Hematopoietic multipotent progenitor cell treated with erythropoietin and hydrocortisone succinate and interleukin-3 and kit ligand, for 8 days (in vitro differentiated cells): ENCODE measurements at regions not wholly inside any gene's neighbourhood (a gene's known extent, or its start where the extent isn't known, plus 50 kb on each side); places are given as distances from the start of the nearest gene placed in this dataset.
"Not testable (repeated sequence)": the region's sequence is repeated elsewhere in the genome, so short reads cannot be mapped to it uniquely, and the experiment has no call there.

ENCODE experiments used
- DNase-seq: peaks from one replicate; pipeline ENCODE4 v3.0.0-alpha.2; 2015

DNA sequence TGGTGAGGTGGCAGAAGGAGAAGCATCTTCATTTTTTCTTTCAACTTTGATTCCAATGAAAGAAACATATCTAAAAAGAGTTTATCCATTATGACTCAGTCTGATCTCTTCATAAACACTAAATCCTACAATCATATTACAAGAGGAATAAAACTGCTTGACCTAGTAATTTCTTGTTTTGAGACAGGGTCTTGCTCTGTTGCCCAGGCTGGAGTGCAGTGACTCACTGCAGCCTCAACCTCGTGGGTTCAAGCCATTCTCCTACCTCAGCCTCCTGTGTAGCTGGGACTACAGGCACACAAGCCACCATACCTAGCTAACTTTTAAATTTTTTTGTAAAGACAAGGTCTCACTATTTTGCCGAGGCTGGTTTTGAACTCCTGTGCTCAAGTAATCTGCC is 147.2 kb downstream of the NDUFA12 start:
- DNase-seq, result no peak

DNA sequence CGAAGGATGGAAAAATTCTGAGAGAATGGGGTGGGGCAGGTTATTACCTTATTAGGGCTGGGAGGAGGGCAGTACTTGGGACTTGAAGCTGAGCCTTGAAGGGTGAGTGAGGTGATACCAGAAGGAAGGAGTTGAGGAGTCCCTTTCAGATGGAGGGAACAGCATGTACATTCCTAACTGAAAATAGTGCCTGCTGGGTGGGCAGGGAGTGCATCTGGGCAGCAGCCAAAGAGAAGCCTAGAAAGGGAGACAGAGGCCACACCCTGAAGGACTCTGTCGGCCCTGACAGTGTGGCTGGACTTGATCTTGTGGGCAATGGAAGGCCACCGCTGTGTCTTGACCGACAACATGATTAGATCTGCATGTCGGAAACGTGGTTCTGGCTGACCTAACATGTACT is 147.6 kb downstream of the NDUFA12 start:
- DNase-seq, result peak; percentile 26

DNA sequence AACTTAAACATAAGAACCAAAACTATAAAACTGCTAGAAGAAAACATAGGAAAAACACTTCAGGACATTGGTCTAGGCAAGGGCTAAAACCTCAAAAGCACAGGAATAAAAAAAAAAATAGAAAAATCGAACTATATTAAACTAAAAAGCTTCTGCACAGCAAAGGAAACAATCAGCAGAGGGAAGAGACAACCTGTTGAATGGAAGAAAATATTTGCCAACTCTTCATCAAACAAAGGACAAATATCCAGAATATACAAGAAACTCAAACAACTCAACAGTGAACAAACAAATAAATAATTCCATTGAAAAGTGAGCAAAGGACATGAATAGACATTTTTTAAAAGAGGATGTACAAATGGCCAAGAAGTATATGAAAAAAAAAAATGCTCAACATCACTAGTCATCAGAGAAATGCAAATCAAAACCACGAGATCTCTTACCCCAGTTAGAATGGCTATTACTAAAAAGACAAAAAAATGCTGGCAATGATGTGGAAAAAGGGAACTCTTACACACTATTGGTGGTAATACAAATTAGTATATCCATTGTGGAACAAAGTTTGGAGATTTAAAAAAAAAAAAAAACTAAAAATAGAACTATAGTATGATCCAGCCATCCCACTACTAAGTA is 152.0 kb downstream of the NDUFA12 start:
- DNase-seq, result no peak

DNA sequence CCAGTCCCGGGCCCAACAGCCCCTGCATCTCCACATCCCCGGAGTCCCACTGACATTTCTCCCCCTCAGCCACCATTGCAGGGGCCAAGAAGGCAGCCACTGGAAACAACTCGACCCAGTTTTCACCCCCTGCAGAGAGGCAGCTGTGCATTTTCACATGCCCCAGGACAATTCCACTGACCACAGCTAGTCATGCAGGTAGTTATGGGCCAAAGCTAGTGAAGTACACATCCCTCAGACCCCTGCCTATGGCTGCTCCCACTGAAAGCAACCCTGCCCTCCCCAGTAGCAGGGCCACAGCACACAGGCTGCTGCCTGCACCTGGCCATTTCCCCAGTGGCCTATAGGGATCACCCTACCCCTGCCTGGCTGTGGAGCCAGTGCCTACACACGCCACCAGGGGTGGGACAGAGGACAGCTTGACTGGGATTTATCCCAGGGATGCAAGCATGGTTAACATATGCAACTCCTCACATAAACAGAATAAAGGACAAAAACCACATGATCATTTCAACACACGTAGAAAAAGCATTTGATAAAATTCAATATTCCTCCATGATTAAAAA is 154.0 kb downstream of the NDUFA12 start:
- no peak for DNase-seq

DNA sequence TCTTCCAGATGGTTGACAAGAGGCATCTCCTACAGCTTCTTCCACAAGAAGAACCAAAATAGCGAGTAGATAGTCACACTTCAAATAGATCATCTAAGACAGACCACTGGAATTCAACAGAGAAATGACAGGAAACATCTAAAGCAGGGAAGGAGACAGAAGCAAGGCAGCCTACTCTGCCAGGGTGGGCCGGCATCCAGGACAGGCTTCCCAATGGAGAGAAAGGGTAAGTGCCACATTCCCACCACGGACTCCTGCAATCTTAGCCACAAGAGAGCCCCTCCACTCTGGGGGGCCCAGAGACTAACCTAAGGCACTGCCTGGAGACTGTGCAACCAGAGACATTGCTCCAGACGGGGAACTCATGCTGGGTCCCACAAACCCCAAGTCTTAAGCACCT is 154.5 kb downstream of the NDUFA12 start:
- no peak for DNase-seq

DNA sequence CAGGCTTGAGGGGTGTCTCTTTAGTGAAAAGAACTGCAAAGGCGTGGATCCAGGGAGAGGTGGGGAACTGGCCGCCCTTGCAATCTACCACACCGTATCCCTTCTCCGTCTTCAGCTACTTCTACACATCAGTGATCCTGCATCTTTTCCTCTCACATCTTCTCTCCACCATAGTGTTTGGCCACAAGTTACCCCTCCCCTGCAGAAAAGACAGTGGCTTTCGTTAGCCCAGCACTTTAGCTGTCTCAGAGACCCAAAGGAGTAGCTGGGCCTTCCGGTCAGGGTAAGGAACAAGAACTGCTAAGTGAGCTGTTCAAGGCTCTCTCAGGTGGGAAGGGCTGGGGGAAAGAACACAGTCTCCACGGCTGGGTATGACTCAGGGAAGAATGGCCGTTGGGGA is 158.4 kb downstream of the NDUFA12 start:
- DNase-seq, result no peak

DNA sequence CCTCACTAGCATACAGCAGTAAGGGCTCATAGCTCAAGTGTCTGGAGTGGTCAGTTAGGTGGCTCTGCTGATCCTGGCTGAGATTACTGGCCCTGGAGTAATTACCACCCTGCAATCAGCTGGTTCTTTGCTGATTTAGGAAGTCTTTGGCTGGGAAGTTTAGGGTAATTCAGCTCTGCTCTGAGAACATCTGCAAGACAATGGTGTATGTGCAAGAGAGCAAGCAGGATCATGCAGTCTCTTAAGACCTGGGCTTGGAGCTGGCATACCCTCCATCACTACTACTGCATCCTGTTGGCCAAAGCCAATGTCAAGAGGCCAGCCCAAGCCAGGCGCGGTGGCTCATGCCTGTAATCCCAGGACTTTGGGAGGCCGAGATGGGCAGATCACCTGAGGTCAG is 159.0 kb downstream of the NDUFA12 start:
- no peak for DNase-seq

DNA sequence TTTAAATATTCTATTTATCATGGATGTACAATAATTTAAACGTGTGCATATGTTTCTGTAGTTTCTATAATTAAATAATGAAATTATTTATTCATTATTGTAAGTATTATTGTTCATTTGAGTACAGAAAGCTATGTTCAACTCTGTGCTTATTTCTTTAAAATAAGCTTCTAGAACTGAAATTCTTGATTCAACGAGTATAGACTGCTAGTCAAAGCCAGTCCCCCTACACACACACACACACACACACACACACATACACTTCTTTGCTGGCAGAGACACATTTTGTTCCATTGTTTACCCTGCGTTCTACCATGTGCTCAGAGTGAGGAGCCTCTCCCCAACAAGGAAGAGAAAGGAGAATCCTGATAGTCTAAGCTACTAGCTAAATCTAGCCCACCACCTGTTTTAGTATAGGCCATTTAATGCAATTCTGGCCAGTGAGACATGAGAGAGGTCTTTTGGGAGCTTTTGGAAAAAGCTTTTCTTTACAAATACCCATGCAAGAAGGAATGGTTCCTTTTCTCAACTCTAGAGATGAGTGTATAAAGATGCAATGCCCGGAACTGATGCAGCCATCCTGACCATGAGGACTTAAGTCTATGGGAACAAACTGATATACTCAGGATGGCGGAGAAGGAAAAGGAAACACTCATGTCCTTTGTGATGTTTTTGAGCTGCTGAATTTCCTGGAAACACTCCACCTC is 161.4 kb downstream of the NDUFA12 start:
- no peak for DNase-seq

DNA sequence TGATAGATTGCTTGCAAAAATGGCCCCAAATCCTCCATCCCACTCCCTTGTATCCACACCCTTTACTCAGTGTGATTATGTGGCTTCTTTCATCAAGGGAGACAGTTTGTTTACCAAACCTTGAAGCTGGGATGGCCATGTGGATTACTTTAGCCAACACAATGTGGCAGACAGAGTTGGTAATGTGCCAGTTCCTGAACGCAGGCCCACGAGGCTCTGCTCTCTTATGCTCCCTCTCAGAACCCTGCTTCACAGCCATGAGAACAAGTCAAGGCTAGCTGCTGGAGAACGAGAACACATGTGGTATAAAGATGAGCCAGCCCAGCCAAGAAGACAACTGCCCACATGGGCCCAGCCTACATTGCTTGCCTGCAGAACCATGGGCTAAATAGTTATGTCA is 162.3 kb downstream of the NDUFA12 start:
- no peak for DNase-seq

DNA sequence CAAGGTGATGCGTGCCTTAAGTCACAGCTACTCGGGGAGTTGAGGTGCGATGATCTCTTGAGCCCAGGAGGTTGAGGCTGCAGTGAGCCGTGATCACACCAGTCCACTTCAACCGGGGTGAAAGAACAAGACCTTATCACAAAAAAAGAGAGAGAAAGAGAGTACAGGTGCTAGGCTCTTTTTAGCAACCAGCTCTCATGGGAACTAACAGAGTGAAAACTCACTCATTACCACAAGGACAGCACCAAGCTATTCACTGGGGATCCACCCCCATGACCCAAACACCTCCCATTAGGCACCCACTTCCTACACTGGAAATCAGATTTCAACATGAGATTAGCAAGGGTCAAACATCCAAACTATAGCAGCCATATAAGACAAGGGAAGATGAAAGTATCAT is 164.2 kb downstream of the NDUFA12 start:
- no peak for DNase-seq

DNA sequence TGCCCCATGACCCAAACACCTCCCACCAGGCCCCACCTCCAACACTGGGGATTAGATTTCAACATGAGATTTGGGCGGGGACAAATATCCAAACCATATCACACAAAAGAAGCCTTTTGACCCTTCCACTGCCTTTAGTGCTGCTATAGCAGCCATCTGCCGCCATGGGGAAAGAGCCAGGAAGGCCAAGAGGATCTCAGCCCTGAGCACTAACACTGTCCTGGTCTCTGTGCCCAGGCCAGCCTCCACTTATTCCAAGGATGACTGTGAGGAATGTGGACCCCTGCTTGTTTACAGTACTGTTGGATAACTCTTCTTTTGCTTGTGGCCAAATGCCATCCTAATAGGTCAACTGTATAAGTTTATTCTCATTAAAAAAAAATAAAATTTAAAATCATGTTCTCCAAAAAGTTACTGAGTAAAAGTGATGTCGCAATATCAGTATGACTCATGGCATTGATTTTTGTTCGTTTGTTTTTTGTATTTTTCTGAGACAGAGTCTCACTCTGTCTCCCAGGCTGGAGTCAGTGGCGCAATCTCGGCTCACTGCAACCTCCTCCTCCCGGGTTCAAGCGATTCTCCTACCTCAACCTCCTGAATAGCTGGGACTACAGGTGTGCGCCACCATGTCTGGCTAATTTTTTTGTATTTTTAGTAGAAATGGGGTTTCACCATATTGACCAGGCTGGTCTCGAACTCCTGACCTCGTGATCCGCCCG is 166.4 kb downstream of the NDUFA12 start:
- not testable (repeated sequence) for DNase-seq

DNA sequence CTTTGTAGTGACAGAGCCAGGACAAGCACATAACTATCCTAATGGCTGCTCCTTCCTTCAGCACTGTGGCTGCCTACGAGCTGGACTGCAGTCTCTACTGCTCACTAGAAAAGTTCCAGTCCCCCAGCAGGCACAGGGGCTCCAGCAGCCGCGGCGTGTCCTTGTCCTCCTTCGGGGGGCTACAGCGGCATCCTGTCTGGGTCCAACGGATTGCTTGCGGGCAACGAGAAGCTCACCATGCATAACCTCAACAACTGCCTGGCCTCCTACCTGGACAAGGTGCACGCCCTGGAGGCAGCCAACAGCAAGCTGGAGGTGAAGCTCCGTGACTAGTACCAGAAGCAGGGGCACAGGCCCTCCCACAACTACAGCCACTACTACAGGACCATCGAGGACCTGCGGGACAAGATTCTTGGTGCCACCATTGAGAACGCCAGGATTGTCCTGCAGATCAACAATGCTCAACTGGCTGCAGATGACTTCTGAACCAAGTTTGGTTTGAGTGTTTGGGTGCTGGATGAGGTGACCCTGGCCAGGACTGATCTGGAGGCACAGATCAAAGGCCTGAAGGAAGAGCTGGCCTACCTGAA is 169.4 kb downstream of the NDUFA12 start:
- DNase-seq, result no peak

DNA sequence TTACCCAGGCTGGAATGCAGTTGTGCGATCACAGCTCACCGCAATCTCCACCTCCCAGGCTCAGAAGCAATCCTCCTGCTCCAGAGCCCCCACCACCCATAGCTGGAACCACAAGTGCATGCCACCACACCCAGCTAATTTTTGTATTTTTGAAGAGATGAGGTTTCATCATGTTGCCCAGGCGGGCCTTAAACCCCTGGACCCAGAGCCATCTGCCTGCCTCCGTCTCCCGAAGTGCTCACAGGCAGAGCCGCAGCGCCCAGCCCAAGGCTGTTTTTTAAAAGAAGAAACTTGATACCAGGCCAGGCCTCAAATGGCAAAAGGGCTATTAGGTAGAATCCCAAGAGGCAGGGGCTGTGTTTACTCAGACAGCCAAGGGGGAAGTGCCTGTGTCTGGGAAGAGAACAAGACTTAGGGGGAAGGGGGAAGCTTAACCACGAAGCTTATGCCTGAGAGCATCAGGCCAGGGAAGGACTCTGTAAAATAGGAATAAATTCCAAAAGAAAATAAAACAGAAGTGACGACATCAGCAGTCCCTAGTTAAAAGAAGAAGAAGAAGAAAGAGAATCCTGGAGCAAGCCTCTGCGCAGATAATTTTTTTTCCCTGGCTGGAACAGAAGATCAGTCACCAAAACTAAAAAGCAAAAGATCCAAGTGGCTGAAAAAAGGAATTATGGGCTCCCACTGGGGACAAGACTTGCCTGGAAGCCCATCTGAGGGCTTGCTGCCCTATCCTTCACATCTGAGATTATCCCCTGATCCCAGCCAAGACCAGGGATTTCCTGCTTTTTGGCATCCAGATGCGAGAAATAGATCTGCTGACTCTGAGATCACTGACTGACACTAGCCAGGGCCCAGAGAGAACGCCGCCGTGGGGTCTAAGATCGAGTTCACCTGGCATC is 170.5 kb downstream of the NDUFA12 start:
- no peak for DNase-seq

DNA sequence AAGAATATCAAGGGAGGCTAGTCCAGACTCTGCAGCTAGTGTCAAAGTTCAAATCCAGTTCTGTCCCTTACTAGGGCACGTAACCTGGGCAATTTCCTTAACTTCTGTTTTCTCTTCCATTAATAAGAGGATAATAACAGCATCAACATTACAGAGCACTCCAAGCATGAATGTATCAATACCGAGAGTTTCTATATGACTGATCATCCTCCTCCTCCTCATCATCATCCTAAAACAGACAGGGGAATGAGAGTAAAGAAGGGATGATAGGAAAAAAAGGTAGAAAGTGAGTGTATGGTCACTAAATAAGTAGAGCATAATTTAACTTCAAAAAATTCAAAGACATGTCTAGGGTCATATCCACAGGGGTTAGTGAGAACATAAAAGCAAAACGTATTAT is 171.4 kb downstream of the NDUFA12 start:
- DNase-seq, result no peak

DNA sequence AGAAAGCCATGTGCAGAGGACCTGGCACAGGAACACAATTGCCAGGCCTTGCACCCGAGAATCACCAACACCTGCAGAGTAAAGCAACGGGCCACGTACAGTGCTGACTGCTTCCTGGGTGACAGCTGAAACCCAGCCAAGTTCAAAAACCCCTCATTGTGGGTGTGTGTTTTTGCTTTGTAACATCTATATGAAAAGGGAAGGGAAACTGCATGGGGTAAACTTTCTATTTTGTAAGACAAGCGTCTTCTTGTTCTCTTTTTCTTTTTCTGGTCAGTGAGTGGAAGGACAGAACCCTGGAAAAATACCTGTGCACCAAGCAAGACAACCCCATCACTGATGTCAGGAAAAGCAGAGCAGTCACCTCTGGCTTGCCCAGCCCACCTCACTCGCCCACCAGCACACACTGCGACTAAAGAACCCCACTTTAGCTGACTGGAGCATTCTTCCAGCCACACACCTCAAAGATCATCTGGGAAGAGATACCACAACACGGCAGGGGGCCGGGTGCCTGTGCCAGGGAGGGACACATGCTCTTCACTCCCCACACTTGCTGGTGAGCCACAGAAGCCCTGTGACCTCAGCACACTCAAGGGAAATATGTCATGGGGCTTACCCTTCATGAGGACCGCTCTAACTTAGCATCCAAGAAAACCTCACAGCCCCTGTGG is 172.3 kb downstream of the NDUFA12 start:
- no peak for DNase-seq

DNA sequence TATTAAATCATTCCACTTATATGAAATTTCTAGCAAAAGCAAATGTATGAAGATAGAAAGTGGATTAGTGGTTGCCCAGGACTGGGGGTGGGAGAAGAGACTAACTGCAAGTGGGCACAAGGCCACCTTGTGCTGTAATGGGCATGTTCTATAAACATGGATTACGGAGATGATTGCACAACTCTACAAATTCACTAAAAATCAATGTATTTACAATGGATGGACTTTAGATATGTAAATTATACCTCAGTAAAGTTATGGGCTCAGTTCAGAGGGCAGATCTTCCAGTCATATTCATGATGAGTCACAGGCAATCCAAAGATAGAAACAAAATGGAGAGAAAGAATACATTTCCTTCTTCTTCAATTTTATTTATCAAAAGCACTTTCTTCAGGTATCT is 173.9 kb downstream of the NDUFA12 start:
- DNase-seq, result no peak

DNA sequence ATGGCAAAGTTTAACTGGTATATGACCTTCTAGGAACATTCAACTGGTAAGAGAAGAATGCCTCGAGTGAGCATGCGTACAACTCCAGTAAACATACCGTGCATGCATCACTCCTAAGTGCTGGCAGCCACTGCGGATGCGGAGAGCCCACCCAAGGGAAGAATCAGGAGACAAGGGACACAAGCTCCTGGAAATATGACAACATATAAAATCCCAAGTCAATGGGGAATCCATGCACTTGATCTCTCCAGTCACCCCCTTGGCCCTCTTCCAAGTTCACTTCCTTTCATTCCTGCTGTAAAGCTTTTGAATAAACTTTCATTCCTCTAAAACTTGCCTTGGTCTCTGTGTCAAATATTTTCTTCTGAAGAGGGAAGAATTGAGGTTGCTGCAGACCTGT is 168.7 kb upstream of the TMCC3 start:
- no peak for DNase-seq

DNA sequence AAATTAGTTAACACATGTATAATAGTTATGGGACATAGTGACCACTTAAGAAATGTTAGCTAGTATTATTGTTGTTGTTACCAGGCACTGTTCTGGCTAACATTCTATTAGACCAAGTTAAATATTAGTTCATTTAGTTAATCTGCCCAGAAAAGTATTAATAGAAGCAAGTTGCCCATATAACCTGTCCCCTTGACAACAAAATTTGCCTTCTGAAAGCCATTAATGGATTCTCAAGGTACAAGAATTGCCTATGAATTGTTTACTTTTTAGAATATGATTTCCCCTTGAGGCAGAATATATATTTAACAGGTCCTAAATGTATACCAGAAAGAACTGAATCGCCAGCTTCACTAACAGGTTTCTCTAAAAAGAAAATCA is 167.3 kb upstream of the TMCC3 start:
- no peak for DNase-seq

DNA sequence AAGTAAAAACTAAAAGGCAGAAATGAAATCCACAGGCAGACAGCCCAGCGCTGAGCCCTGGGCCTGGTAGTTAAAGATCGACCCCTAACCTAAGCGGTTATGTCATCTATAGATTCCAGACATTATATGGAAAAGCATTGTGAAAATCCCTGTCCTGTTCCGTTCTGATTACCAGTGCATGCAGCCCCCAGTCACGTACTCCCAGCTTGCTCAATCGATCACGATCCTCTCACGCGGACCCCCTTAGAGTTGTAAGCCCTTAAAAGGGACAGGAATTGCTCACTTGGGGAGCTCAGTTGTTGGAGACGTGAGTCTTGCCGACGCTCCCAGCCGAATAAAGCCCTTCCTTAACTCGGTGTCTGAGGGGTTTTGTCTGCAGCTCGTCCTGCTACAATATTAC is 166.8 kb upstream of the TMCC3 start:
- not testable (repeated sequence) for DNase-seq

DNA sequence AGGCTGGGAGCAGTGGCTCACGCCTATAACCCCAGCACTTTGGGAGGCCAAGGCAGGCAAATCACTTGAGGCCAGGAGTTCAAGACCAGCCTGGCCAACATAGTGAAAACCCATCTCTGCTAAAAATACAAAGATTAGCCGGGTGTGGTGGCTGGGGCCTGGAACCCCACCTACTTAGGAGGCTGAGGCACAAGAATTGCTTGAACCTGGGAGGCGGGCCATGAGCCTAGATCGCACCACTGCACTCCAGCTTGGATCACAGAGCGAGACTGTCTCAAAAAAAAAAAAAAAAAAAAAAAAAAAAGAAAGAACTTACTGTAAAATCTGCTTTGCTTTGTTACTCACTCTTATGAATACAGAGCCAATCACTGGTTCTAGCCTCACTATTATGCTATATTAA is 166.4 kb upstream of the TMCC3 start:
- not testable (repeated sequence) for DNase-seq

DNA sequence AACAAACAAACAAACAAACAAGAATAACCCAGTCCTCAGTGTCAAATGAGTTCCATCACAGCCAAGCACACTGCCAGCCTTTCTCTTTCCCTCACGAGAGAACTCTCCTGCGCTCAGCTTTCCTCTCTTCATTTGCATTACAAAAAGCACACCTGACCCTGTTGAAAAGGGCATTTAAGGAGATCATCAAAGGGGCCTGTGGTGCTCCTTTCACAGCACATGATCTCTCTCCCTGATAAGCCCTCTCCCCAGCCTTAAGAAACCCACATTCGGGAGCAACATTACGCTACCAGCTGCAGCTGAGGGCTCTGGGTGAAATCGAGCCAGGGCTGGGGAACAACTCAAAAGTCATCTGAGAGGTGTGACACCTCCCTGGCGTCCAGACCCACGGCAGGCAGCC is 165.6 kb upstream of the TMCC3 start:
- DNase-seq, result no peak

DNA sequence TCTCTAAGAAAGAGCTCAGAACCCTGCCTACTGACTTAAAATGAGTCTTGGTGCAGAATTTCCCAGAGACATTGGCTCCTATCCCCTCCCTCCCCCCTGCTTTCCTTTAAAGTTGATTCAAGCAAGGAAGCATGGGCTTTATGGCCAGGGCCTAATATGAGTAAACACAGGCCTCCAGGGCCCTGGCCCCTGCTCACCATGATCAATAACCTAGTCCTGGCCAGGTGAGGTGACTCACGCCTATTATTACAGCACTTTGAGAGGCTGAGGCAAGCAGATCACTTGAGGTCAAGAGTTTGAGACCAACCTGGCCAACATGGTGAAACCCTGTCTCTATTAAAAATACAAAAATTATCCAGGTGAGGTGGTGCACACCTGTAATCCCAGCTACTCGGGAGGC is 165.1 kb upstream of the TMCC3 start:
- no peak for DNase-seq
